Psoas muscle (tissue), 7 donors: ENCODE measurements at regions not wholly inside any gene's neighbourhood (a gene's known extent, or its start where the extent isn't known, plus 50 kb on each side); places are given as distances from the start of the nearest gene placed in this dataset.
"Not testable (repeated sequence)": the region's sequence is repeated elsewhere in the genome, so short reads cannot be mapped to it uniquely, and the experiment has no call there.

ENCODE experiments used
- ATAC-seq, 4 donors: fragments of 200-7000 bp; cut with Tn5 transposase; one replicate each; pipeline ENCODE4 v1.9.1; 2020; ENCODE audit warnings: moderate library complexity in 3 of 4, mild to moderate bottlenecking in 2 of 4
- DNase-seq, 2 donors: peaks; one replicate each; pipeline ENCODE4 v3.0.0-alpha.2; 2020
- H3K27ac ChIP-seq: fragments of 200-600 bp; one replicate; pipeline ENCODE4 v1.8.0; 2022
- H3K27me3 ChIP-seq, 3 donors: fragments of 200-600 bp in 1 of 3; one replicate each; pipeline versions ENCODE4 v1.6.1 to v1.8.0; 2013 to 2022; ENCODE audit warnings: low read length in 2 of 3, mild to moderate bottlenecking in 2 of 3, moderate library complexity in 1 of 3; ENCODE audit not compliant: insufficient read depth in 3 of 3
- H3K36me3 ChIP-seq, 2 donors: fragments of 200-600 bp in 1 of 2; one replicate each; pipeline versions ENCODE4 v1.6.1 to v1.8.0; 2013 to 2022; ENCODE audit warnings: low read depth in 1 of 2, mild to moderate bottlenecking in 1 of 2, moderate library complexity in 1 of 2; ENCODE audit not compliant: insufficient read depth in 1 of 2
- H3K4me1 ChIP-seq: fragments of 200-600 bp; one replicate; pipeline ENCODE4 v1.8.0; 2022
- H3K4me3 ChIP-seq: fragments of 200-600 bp; one replicate; pipeline ENCODE4 v1.8.0; 2022; ENCODE audit warnings: mild to moderate bottlenecking
- H3K9me3 ChIP-seq: fragments of 200-600 bp; one replicate; pipeline ENCODE4 v1.8.0; 2022
- CTCF ChIP-seq: fragments of 200-600 bp; IDR thresholded peaks from one replicate; pipeline ENCODE4 v1.8.0; 2022; ENCODE audit warnings: antibody characterized with exemption
- WGBS, 3 donors: extraction: QIAGEN DNeasy Blood & Tissue Kit; methylation state at CpG; one replicate each; pipeline versions ENCODE4 v1.1.6 to v1.1.7; 2013; 5-methylcytosine and 5-hydroxymethylcytosine counted together
- intact Hi-C, 2 donors: fragments of 100-400 bp; cut with DNase I; formaldehyde crosslinking; loops; one replicate each; pipeline versions ENCODE4 v1.11.0 to v1.14.2; 2022
- donor health status: healthy with polysubstance abuse.
- donor health status: DM: no; HTN: no; CAD: no; lungs with moderate emphysema.
- donor health status: Bipolar disorder and iron deficiency.
- donor health status: healthy.
- donor health status: DM: yes; HTN: yes; CAD: no.
- donor health status: DM: no; HTN: no; CAD: no.
- donor health status: DM: yes; HTN: yes; CAD: no.

- intact Hi-C loops: no loop called here
- Histone ChIP-seq H3K9me3 (no peaks in the 10 kb centered on the region), H3K4me1 (peaks cover 4% of the 10 kb centered on the region), H3K36me3 (no peaks in the 10 kb centered on the region), H3K27me3 (no peaks in the 10 kb centered on the region), H3K4me3 (no peak overlapping the region), H3K27ac (no peak overlapping the region)
- no peak for ATAC-seq
- no peak for TF ChIP-seq CTCF
- no peak for DNase-seq
- WGBS, 3 donors: 79 to 92% (median 87%) methylated on average over 4 of the region's 4 CpGs
Observed at GRCh38 chr12:68397566-68398158, 65.5 kb upstream of the MDM1 start.

GRCh38 chr12:68398689-68399088 is 66.5 kb upstream of the MDM1 start:
- WGBS, 3 donors: 84 to 95% (median 87%) methylated on average over 6 of the region's 6 CpGs

GRCh38 chr12:68400226-68400829 is 68.2 kb upstream of the MDM1 start:
- Histone ChIP-seq H3K36me3 (no peaks in the 10 kb centered on the region), H3K9me3 (no peaks in the 10 kb centered on the region), H3K4me3 (no peak overlapping the region), H3K4me1 (peaks cover 24% of the 10 kb centered on the region), H3K27me3 (no peaks in the 10 kb centered on the region), H3K27ac (no peak overlapping the region)
- ATAC-seq: no peak
- no peak for DNase-seq
- WGBS, 3 donors: 33 to 42% (median 40%) methylated on average over 5 of the region's 5 CpGs
- intact Hi-C loops: no loop called here
- no peak for TF ChIP-seq CTCF

More at GRCh38 chr12:68398689-68399088, 66.5 kb upstream of the MDM1 start:
- DNase-seq, H3K36me3 ChIP-seq, H3K27ac ChIP-seq, H3K9me3 ChIP-seq, intact Hi-C loops, H3K4me3 ChIP-seq, H3K4me1 ChIP-seq, ATAC-seq, H3K27me3 ChIP-seq: not testable (repeated sequence)

- 91 to 98% (median 98%) methylated on average over 2 of the region's 2 CpGs for WGBS, 3 donors
- TF ChIP-seq CTCF: no peak
- DNase-seq: no peak
- H3K36me3 ChIP-seq: no peaks in the 10 kb centered on the region
- H3K27ac ChIP-seq: no peak overlapping the region
- intact Hi-C loops: no loop called here
- no peak for ATAC-seq
- no peaks in the 10 kb centered on the region for H3K9me3 ChIP-seq
- no peaks in the 10 kb centered on the region for H3K27me3 ChIP-seq
- peaks cover 39% of the 10 kb centered on the region for H3K4me1 ChIP-seq
- no peak overlapping the region for H3K4me3 ChIP-seq
Observed at GRCh38 chr12:68402422-68402821, 70.3 kb upstream of the MDM1 start.

GRCh38 chr12:68403296-68403695 is 71.1 kb upstream of the MDM1 start:
- Histone ChIP-seq H3K27ac (no peak overlapping the region), H3K27me3 (no peaks in the 10 kb centered on the region), H3K4me3 (no peak overlapping the region), H3K36me3 (no peaks in the 10 kb centered on the region), H3K4me1 (peaks cover 39% of the 10 kb centered on the region), H3K9me3 (no peaks in the 10 kb centered on the region)
- intact Hi-C loops: no loop called here
- no peak for ATAC-seq
- no peak for DNase-seq
- WGBS, 3 donors: 91 to 92% (median 92%) methylated on average over 1 of the region's 1 CpG
- no peak for TF ChIP-seq CTCF
